Eye (tissue), 1 donor: ENCODE measurements at regions not wholly inside any gene's neighbourhood (a gene's known extent, or its start where the extent isn't known, plus 50 kb on each side); places are given as distances from the start of the nearest gene placed in this dataset.
"Not testable (repeated sequence)": the region's sequence is repeated elsewhere in the genome, so short reads cannot be mapped to it uniquely, and the experiment has no call there.

ENCODE experiments used
- DNase-seq: peaks from one replicate; pipeline ENCODE4 v3.0.0-alpha.2; 2015

- DNase-seq: no peak
These were observed 60.0 kb upstream of the METRNL start for GRCh38 chr17:83019376-83019775.

DNA sequence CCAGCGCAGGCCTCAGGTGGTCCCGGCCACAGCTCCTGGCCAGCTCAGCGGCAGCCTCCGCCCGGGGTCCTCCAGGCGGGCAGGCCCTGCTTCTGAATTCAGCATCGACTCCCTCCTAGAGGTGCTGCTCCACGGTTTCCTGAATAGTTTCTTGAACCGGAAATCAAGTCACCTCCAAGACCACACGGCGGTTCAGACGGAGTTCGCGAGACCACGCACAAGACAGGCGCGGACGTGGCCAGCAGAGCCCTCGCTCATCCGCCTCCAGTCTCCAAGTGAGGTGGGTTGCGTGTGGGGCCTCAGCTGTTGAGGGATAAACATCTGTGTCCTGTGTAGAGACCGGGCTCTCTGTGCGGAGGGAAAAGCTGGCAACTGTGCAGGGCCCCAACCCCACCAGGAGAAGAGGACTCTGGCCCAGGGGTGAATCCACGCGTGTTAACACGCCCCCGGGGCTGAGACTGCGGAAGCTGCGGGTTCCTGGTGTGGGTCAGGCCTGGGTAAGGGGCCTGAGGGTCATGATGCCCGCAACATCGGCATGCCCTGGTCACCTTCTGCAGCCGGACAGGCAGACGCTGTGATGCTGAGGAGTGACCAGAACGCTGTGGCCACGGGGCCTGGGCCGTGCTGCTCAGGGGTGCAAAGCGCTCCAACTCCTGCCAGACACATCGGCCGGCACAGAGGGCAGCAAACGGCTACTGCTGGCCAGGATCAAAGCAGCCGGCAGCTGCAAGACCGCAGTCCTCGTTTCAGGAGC, 55.0 kb upstream of the METRNL start:
- no peak for DNase-seq

GRCh38 chr17:83025636-83026280, 53.7 kb upstream of the METRNL start:
- DNase-seq: no peak

GRCh38 chr17:83026311-83026811, 53.0 kb upstream of the METRNL start:
- DNase-seq: no peak

- DNase-seq: not testable (repeated sequence)
These were observed 52.5 kb upstream of the METRNL start for GRCh38 chr17:83026921-83027320.

GRCh38 chr17:83028851-83029250, 50.6 kb upstream of the METRNL start:
- no peak for DNase-seq

- DNase-seq: no peak
These were observed 49.8 kb upstream of the METRNL start for GRCh38 chr17:83029571-83029970.
